IMR-90 (cell line): ENCODE measurements at regions not wholly inside any gene's neighbourhood (a gene's known extent, or its start where the extent isn't known, plus 50 kb on each side); places are given as distances from the start of the nearest gene placed in this dataset.

Source experiments
- BHLHE40 ChIP-seq: fragments of 150-350 bp; IDR thresholded peaks from 2 replicates; pipeline ENCODE4 v1.6.1; 2016; ENCODE audit warnings: mild to moderate bottlenecking, low read depth, low read length
- CTCF ChIP-seq: conservative IDR thresholded peaks from 2 replicates; pipeline ENCODE4 v1.5.1; 2012; ENCODE audit warnings: mild to moderate bottlenecking, low read depth, low read length, improper control_type of control experiment
- FOS ChIP-seq: fragments of 150-350 bp; IDR thresholded peaks from 2 replicates; pipeline ENCODE4 v1.6.1; 2016; ENCODE audit warnings: low read depth, low read length
- MAFK ChIP-seq: IDR thresholded peaks from 2 replicates; pipeline ENCODE4 v1.6.1; 2012; ENCODE audit warnings: low read depth, low read length, improper control_type of control experiment
- MAZ ChIP-seq: IDR thresholded peaks from 2 replicates; pipeline ENCODE4 v1.6.1; 2012; ENCODE audit warnings: low read depth, mild to moderate bottlenecking, low read length, improper control_type of control experiment, moderate library complexity, borderline replicate concordance
- NFE2L2 ChIP-seq: fragments of 150-350 bp; IDR thresholded peaks from 2 replicates; pipeline ENCODE4 v1.6.1; 2016; ENCODE audit warnings: low read depth, mild to moderate bottlenecking, low read length
- POLR2A ChIP-seq: IDR thresholded peaks from 2 replicates; pipeline ENCODE4 v1.6.1; 2012; ENCODE audit warnings: mild to moderate bottlenecking, low read depth, low read length
- RAD21 ChIP-seq: IDR thresholded peaks from 2 replicates; pipeline ENCODE4 v1.6.1; 2012; ENCODE audit warnings: low read length, improper control_type of control experiment
- RFX5 ChIP-seq: IDR thresholded peaks from 2 replicates; pipeline ENCODE4 v1.8.0; 2012; ENCODE audit warnings: low read depth, mild to moderate bottlenecking, low read length, moderate library complexity
- SMC3 ChIP-seq: fragments of 150-350 bp; IDR thresholded peaks from 2 replicates; pipeline ENCODE4 v1.6.1; 2016; ENCODE audit warnings: low read depth, mild to moderate bottlenecking, antibody characterized with exemption, low read length, moderate library complexity
- USF2 ChIP-seq: fragments of 150-350 bp; IDR thresholded peaks from 2 replicates; pipeline ENCODE4 v1.6.1; 2017; ENCODE audit warnings: mild to moderate bottlenecking, antibody characterized with exemption, low read length, low read depth

GRCh38 chr2:192566863-192567262 lies 372.1 kb upstream of the TMEFF2 start:
- TF ChIP-seq USF2 (no peak), CTCF (no peak), POLR2A (no peak), SMC3 (no peak), MAZ (no peak), FOS (no peak), MAFK (peak; percentile 46), NFE2L2 (no peak), RAD21 (no peak), BHLHE40 (no peak), RFX5 (no peak)
